ENCODE measurements at regions not wholly inside any gene's neighbourhood (a gene's known extent, or its start where the extent isn't known, plus 50 kb on each side); places are given as distances from the start of the nearest gene placed in this dataset.

GRCh38 chr9:129346046-129346445, 168.0 kb upstream of the IER5L start:
- Mint-ChIP-seq H3K27ac (ENCODE audit: unreplicated experiment) (no peak overlapping the region), H3K4me3 (ENCODE audit: unreplicated experiment) (no peak overlapping the region), H3K36me3 (ENCODE audit: low read depth) (no peaks in the 10 kb centered on the region), H3K9me3 (ENCODE audit: low read depth) (no peaks in the 10 kb centered on the region), H3K27me3 (ENCODE audit: low read depth) (no peaks in the 10 kb centered on the region), H3K4me1 (ENCODE audit: low read depth) (peaks cover 16% of the 10 kb centered on the region)
- no peak for DNase-seq (ENCODE audit: low spot score)
- no peak for TF ChIP-seq CTCF (IDR thresholded peaks at IDR 0.05)

- DNase-seq (ENCODE audit: low spot score), result no peak
- H3K27me3 Mint-ChIP-seq (ENCODE audit: low read depth), result no peaks in the 10 kb centered on the region
- no peak for TF ChIP-seq CTCF (IDR thresholded peaks at IDR 0.05)
- no peaks in the 10 kb centered on the region for H3K9me3 Mint-ChIP-seq (ENCODE audit: low read depth)
- no peak overlapping the region for H3K4me3 Mint-ChIP-seq (ENCODE audit: unreplicated experiment)
- peaks cover 16% of the 10 kb centered on the region for H3K4me1 Mint-ChIP-seq (ENCODE audit: low read depth)
- H3K27ac Mint-ChIP-seq (ENCODE audit: unreplicated experiment), result no peak overlapping the region
- H3K36me3 Mint-ChIP-seq (ENCODE audit: low read depth), result no peaks in the 10 kb centered on the region
Observed at GRCh38 chr9:129344641-129345495, 166.8 kb upstream of the IER5L start.

GRCh38 chr9:129343424-129344375, 165.6 kb upstream of the IER5L start:
- peaks cover 16% of the 10 kb centered on the region for H3K4me1 Mint-ChIP-seq (ENCODE audit: low read depth)
- no peak overlapping the region for H3K27ac Mint-ChIP-seq (ENCODE audit: unreplicated experiment)

GRCh38 chr9:129342591-129343423, 164.7 kb upstream of the IER5L start:
- H3K36me3 Mint-ChIP-seq (ENCODE audit: low read depth), result no peaks in the 10 kb centered on the region
- no peaks in the 10 kb centered on the region for H3K27me3 Mint-ChIP-seq (ENCODE audit: low read depth)
- H3K9me3 Mint-ChIP-seq (ENCODE audit: low read depth), result no peaks in the 10 kb centered on the region
- H3K4me1 Mint-ChIP-seq (ENCODE audit: low read depth), result peaks cover 17% of the 10 kb centered on the region
- H3K27ac Mint-ChIP-seq (ENCODE audit: unreplicated experiment), result no peak overlapping the region
- DNase-seq (ENCODE audit: low spot score), result no peak
- no peak overlapping the region for H3K4me3 Mint-ChIP-seq (ENCODE audit: unreplicated experiment)
- TF ChIP-seq CTCF (IDR thresholded peaks at IDR 0.05), result no peak

More at GRCh38 chr9:129343424-129344375, 165.6 kb upstream of the IER5L start:
- no peaks in the 10 kb centered on the region for H3K36me3 Mint-ChIP-seq (ENCODE audit: low read depth)
- no peak overlapping the region for H3K4me3 Mint-ChIP-seq (ENCODE audit: unreplicated experiment)
- TF ChIP-seq CTCF (IDR thresholded peaks at IDR 0.05), result no peak
- H3K27me3 Mint-ChIP-seq (ENCODE audit: low read depth), result no peaks in the 10 kb centered on the region
- DNase-seq (ENCODE audit: low spot score), result no peak
- H3K9me3 Mint-ChIP-seq (ENCODE audit: low read depth), result no peaks in the 10 kb centered on the region

Data from chondrocyte (in vitro differentiated cells).